ENCODE measurements at regions not wholly inside any gene's neighbourhood (a gene's known extent, or its start where the extent isn't known, plus 50 kb on each side); places are given as distances from the start of the nearest gene placed in this dataset.
"Not testable (repeated sequence)": the region's sequence is repeated elsewhere in the genome, so short reads cannot be mapped to it uniquely, and the experiment has no call there.

DNA sequence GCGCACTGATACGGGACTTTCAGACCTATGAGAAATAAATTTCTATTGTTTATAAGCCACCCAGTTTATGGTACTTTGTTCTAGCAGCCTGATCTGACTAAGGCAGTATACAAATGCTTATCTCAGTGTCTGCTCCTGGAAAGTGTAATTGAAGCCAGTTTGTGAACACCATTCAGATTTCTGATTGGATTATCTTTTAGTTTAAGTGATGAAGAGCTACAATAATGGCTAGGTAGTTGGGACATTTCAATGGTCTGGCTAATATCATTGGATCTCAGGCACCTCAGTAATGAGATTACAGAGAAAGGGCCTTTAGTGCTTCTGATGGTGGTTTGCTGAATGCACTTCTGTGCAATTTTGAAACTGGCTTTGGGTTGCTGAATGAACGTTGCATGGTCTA lies 133.5 kb downstream of the PSAT1 start:
- Histone ChIP-seq H3F3A (ENCODE audit: insufficient read depth, low read length) (no peaks in the 10 kb centered on the region), H2AFZ (ENCODE audit: low read length) (no peak overlapping the region), H3K36me3 (replicated peaks; ENCODE audit: insufficient read depth, low read length) (no peaks in the 10 kb centered on the region), H3K9me2 (replicated peaks; ENCODE audit: insufficient read depth, low read length) (no peaks in the 10 kb centered on the region), H3K4me2 (ENCODE audit: low read depth, low read length) (no peak overlapping the region), H3K79me2 (ENCODE audit: low read length) (no peaks in the 10 kb centered on the region), H3K4me3 (ENCODE audit: low read length) (no peak overlapping the region), H3K9ac (ENCODE audit: low read length) (no peak overlapping the region), H3K4me1 (ENCODE audit: low read length) (no peaks in the 10 kb centered on the region), H3K27me3 (replicated peaks; ENCODE audit: insufficient read depth, low read length) (no peaks in the 10 kb centered on the region), H4K20me1 (ENCODE audit: insufficient read depth, low read length) (no peaks in the 10 kb centered on the region), H3K27ac (ENCODE audit: low read length) (no peak overlapping the region), H3K9me3 (replicated peaks; ENCODE audit: insufficient read depth, low read length) (no peaks in the 10 kb centered on the region)
- DNase-seq: no peak
- no peak for TF ChIP-seq EZH2 (optimal IDR thresholded peaks at IDR 0.05; ENCODE audit: low read depth, low read length)

GRCh38 chr9:78431039-78431438 lies 134.1 kb downstream of the PSAT1 start:
- H3K9me3 ChIP-seq (replicated peaks; ENCODE audit: insufficient read depth, low read length); H3K9me2 ChIP-seq (replicated peaks; ENCODE audit: insufficient read depth, low read length); H3K4me3 ChIP-seq (ENCODE audit: low read length); H3K4me1 ChIP-seq (ENCODE audit: low read length); H3K9ac ChIP-seq (ENCODE audit: low read length); DNase-seq; H4K20me1 ChIP-seq (ENCODE audit: insufficient read depth, low read length); H2AFZ ChIP-seq (ENCODE audit: low read length); H3K79me2 ChIP-seq (ENCODE audit: low read length); H3K27me3 ChIP-seq (replicated peaks; ENCODE audit: insufficient read depth, low read length); H3K4me2 ChIP-seq (ENCODE audit: low read depth, low read length); H3K36me3 ChIP-seq (replicated peaks; ENCODE audit: insufficient read depth, low read length); H3K27ac ChIP-seq (ENCODE audit: low read length); H3F3A ChIP-seq (ENCODE audit: insufficient read depth, low read length): not testable (repeated sequence)

DNA sequence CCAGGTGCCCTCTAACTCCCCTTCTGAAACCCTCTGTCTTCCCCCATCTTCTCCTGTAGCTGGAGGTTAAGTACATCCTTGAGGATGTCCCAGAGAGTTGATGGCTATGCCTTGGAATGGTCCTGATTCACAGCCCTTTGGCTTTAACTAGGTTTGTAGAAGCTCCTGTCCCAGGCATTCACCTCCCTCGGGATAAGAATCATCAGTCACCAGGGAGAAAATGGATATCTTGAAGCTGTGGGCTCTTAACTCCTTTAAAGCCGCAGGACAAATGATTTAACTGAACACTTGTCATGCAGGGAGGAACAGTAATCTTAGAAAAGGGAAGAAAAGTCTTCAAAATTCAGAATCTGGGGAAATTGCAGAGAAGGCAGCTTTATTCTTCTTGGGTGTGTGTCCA lies 139.9 kb downstream of the PSAT1 start:
- Histone ChIP-seq H3K9me3 (replicated peaks; ENCODE audit: insufficient read depth, low read length) (no peaks in the 10 kb centered on the region), H3K9ac (ENCODE audit: low read length) (no peak overlapping the region), H3K9me2 (replicated peaks; ENCODE audit: insufficient read depth, low read length) (no peaks in the 10 kb centered on the region), H2AFZ (ENCODE audit: low read length) (no peak overlapping the region), H3K79me2 (ENCODE audit: low read length) (no peaks in the 10 kb centered on the region), H3K27ac (ENCODE audit: low read length) (no peak overlapping the region), H4K20me1 (ENCODE audit: insufficient read depth, low read length) (no peaks in the 10 kb centered on the region), H3F3A (ENCODE audit: insufficient read depth, low read length) (no peaks in the 10 kb centered on the region), H3K4me1 (ENCODE audit: low read length) (no peaks in the 10 kb centered on the region), H3K27me3 (replicated peaks; ENCODE audit: insufficient read depth, low read length) (no peaks in the 10 kb centered on the region), H3K4me2 (ENCODE audit: low read depth, low read length) (no peak overlapping the region), H3K4me3 (ENCODE audit: low read length) (no peak overlapping the region), H3K36me3 (replicated peaks; ENCODE audit: insufficient read depth, low read length) (no peaks in the 10 kb centered on the region)
- no peak for TF ChIP-seq EZH2phosphoT487 (IDR thresholded peaks at IDR 0.05; ENCODE audit: low read length)
- no peak for TF ChIP-seq EZH2 (optimal IDR thresholded peaks at IDR 0.05; ENCODE audit: low read depth, low read length)
- TF ChIP-seq, protein P1, sequence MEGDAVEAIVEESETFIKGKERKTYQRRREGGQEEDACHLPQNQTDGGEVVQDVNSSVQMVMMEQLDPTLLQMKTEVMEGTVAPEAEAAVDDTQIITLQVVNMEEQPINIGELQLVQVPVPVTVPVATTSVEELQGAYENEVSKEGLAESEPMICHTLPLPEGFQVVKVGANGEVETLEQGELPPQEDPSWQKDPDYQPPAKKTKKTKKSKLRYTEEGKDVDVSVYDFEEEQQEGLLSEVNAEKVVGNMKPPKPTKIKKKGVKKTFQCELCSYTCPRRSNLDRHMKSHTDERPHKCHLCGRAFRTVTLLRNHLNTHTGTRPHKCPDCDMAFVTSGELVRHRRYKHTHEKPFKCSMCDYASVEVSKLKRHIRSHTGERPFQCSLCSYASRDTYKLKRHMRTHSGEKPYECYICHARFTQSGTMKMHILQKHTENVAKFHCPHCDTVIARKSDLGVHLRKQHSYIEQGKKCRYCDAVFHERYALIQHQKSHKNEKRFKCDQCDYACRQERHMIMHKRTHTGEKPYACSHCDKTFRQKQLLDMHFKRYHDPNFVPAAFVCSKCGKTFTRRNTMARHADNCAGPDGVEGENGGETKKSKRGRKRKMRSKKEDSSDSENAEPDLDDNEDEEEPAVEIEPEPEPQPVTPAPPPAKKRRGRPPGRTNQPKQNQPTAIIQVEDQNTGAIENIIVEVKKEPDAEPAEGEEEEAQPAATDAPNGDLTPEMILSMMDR (IDR thresholded peaks at IDR 0.05; ENCODE audit: low read length): no peak
- DNase-seq: no peak

DNA sequence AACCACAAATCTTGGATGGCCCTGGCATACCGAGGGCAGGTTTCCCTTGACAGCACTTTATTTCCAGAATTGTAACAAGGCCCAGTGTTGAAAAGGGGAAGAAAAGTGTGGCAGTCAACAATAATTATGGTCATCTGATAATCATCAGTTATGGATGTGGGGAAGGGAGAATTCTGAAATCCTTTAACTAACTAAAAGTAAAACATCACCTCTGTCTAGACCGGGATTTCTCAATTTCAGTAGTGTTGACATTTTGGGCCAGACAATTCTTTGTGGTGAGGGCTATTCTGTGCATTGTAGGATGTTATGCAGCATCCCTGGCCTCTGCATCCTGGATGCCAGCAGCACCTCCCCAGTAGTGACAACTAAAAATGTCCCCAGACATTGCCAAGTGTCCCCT lies 140.4 kb downstream of the PSAT1 start:
- no peak for DNase-seq
- H3K27me3 ChIP-seq (replicated peaks; ENCODE audit: insufficient read depth, low read length): no peaks in the 10 kb centered on the region
- H3K27ac ChIP-seq (ENCODE audit: low read length): no peak overlapping the region
- H3F3A ChIP-seq (ENCODE audit: insufficient read depth, low read length): no peaks in the 10 kb centered on the region
- H4K20me1 ChIP-seq (ENCODE audit: insufficient read depth, low read length): no peaks in the 10 kb centered on the region
- TF ChIP-seq, protein P1 (IDR thresholded peaks at IDR 0.05; ENCODE audit: low read length): no peak
- TF ChIP-seq EZH2phosphoT487 (IDR thresholded peaks at IDR 0.05; ENCODE audit: low read length) (no peak), EZH2 (optimal IDR thresholded peaks at IDR 0.05; ENCODE audit: low read depth, low read length) (no peak)
- no peak overlapping the region for H3K4me3 ChIP-seq (ENCODE audit: low read length)
- H3K36me3 ChIP-seq (replicated peaks; ENCODE audit: insufficient read depth, low read length): no peaks in the 10 kb centered on the region
- H3K4me2 ChIP-seq (ENCODE audit: low read depth, low read length): no peak overlapping the region
- no peak overlapping the region for H2AFZ ChIP-seq (ENCODE audit: low read length)
- no peaks in the 10 kb centered on the region for H3K9me2 ChIP-seq (replicated peaks; ENCODE audit: insufficient read depth, low read length)
- H3K9ac ChIP-seq (ENCODE audit: low read length): no peak overlapping the region
- no peaks in the 10 kb centered on the region for H3K79me2 ChIP-seq (ENCODE audit: low read length)
- no peaks in the 10 kb centered on the region for H3K9me3 ChIP-seq (replicated peaks; ENCODE audit: insufficient read depth, low read length)
- no peaks in the 10 kb centered on the region for H3K4me1 ChIP-seq (ENCODE audit: low read length)
